HCT116 (cell line): ENCODE measurements at regions not wholly inside any gene's neighbourhood (a gene's known extent, or its start where the extent isn't known, plus 50 kb on each side); places are given as distances from the start of the nearest gene placed in this dataset.

Experiments used
- ATAC-seq: fragments of 200-7000 bp; cut with Tn5 transposase; 2 replicates; pipeline ENCODE4 v1.9.1; 2020; ENCODE audit warnings: mild to moderate bottlenecking, moderate library complexity
- BruUV-seq: library from RNA; stranded (reverse); fragments of 400-500 nt; replicated peaks from 2 replicates; lab custom pipeline; 2021; lab: Mats Ljungman, UMichigan
- CTCF ChIA-PET: fragments of 300-600 bp; sonication (Branson Sonifier 250); formaldehyde crosslinking; loops from one replicate; lab custom pipeline; 2021; ENCODE audit warnings: antibody characterized with exemption; lab: Charles Lee
- POLR2A ChIA-PET: fragments of 300-600, 350-600 bp; sonication (Branson Sonifier 250); formaldehyde crosslinking; loops from one replicate; lab custom pipeline; 2021; ENCODE audit warnings: antibody characterized with exemption; lab: Charles Lee
- RAD21 ChIA-PET, 2 experiments: fragments of 300-600 bp; sonication (Branson Sonifier 250); formaldehyde crosslinking; loops; one replicate each; lab custom pipeline; 2023; ENCODE audit warnings: low total read pairs in 2 of 2; ENCODE audit not compliant: uncharacterized antibody in 2 of 2, unreplicated experiment in 2 of 2, low non-redundant PET in 1 of 2; lab: Charles Lee
- DNase-seq: peaks from one replicate; pipeline ENCODE4 v3.0.0-alpha.2; 2010; ENCODE audit warnings: low read depth, low spot score
- H2AFZ ChIP-seq: fragments of 200-600 bp; shearing (Covaris generic), sonication (generic); 2 replicates; pipeline ENCODE4 v1.6.1; 2017; ENCODE audit warnings: low read depth, mixed run types, mixed read lengths, antibody characterized with exemption, low read length; ENCODE audit not compliant: poor library complexity, severe bottlenecking
- H3K27ac ChIP-seq: 2 replicates; pipeline ENCODE4 v1.5.1; 2012; ENCODE audit warnings: low read depth, low read length
- H3K27me3 ChIP-seq: fragments of 200-600 bp; sonication (generic); 2 replicates; pipeline ENCODE4 v1.6.1; 2016; ENCODE audit warnings: mixed run types, low read length, mixed read lengths; ENCODE audit not compliant: insufficient read depth
- H3K36me3 ChIP-seq, 2 experiments: fragments of 200-500 bp in 1 of 2; fragments of 200-600 bp in 1 of 2; sonication (Bioruptor generic) in 1 of 2; sonication (generic) in 1 of 2; 2 replicates each; pipeline versions ENCODE4 v1.5.1 to v1.6.1; 2014 to 2016; ENCODE audit warnings: low read length in 2 of 2, inconsistent platforms in 1 of 2, mixed read lengths in 1 of 2, mixed run types in 1 of 2; ENCODE audit not compliant: insufficient read depth in 2 of 2, control insufficient read depth in 1 of 2
- H3K4me1 ChIP-seq, 2 experiments: fragments of 200-600 bp in 1 of 2; sonication (generic) in 1 of 2; 2 replicates each; pipeline versions ENCODE4 v1.5.1 to v1.6.1; 2012 to 2017; ENCODE audit warnings: low read length in 2 of 2, inconsistent platforms in 1 of 2, mild to moderate bottlenecking in 1 of 2, mixed read lengths in 1 of 2, mixed run types in 1 of 2, moderate library complexity in 1 of 2; ENCODE audit not compliant: insufficient read depth in 2 of 2, control insufficient read depth in 1 of 2
- H3K4me2 ChIP-seq: fragments of 200-600 bp; sonication (generic); 2 replicates; pipeline ENCODE4 v1.6.1; 2017; ENCODE audit warnings: mixed run types, low read length, mixed read lengths
- H3K4me3 ChIP-seq, 2 experiments: fragments of 200-600 bp in 1 of 2; sonication (generic) in 1 of 2; replicated peaks in 1 of 2; 2 replicates each; pipeline ENCODE4 v1.5.1; 2011 to 2016; ENCODE audit warnings: low read length in 2 of 2, control low read depth in 1 of 2, low read depth in 1 of 2, mild to moderate bottlenecking in 1 of 2, mixed read lengths in 1 of 2, mixed run types in 1 of 2
- H3K79me2 ChIP-seq: fragments of 200-600 bp; sonication (generic); 2 replicates; pipeline ENCODE4 v1.6.1; 2017; ENCODE audit warnings: mild to moderate bottlenecking, mixed run types, low read length, moderate library complexity, mixed read lengths; ENCODE audit not compliant: insufficient read depth
- H3K9ac ChIP-seq: fragments of 200-600 bp; sonication (generic); 2 replicates; pipeline ENCODE4 v1.6.1; 2016; ENCODE audit warnings: low read length, mixed read lengths
- H3K9me2 ChIP-seq: fragments of 200-600 bp; sonication (generic), shearing (Covaris generic); 2 replicates; pipeline ENCODE4 v1.6.1; 2017; ENCODE audit warnings: mixed run types, mild to moderate bottlenecking, moderate library complexity; ENCODE audit not compliant: insufficient read depth
- H3K9me3 ChIP-seq, 2 experiments: fragments of 200-500 bp in 1 of 2; fragments of 200-600 bp in 1 of 2; sonication (Bioruptor generic) in 1 of 2; sonication (generic) in 1 of 2; 2 replicates each; pipeline ENCODE4 v1.6.1; 2014 to 2017; ENCODE audit warnings: low read length in 2 of 2, mixed read lengths in 2 of 2, inconsistent platforms in 1 of 2, low read depth in 1 of 2, mild to moderate bottlenecking in 1 of 2, mixed run types in 1 of 2, moderate library complexity in 1 of 2; ENCODE audit not compliant: control insufficient read depth in 1 of 2, insufficient read depth in 1 of 2
- H4K20me1 ChIP-seq: fragments of 200-600 bp; sonication (generic), shearing (Covaris generic); 2 replicates; pipeline ENCODE4 v1.6.1; 2017; ENCODE audit warnings: mixed run types, mild to moderate bottlenecking, moderate library complexity; ENCODE audit not compliant: insufficient read depth
- ATF3 ChIP-seq: IDR thresholded peaks from 2 replicates; pipeline ENCODE4 v1.6.1; 2012
- CBX3 ChIP-seq: IDR thresholded peaks from 2 replicates; pipeline ENCODE4 v1.6.1; 2012; ENCODE audit warnings: low read depth
- CEBPB ChIP-seq: IDR thresholded peaks from 2 replicates; pipeline ENCODE4 v1.6.1; 2012; ENCODE audit warnings: low read depth
- CTCF ChIP-seq, 3 experiments: fragments of 200-600 bp in 1 of 3; sonication (generic) in 1 of 3; IDR thresholded peaks in 2 of 3; conservative IDR thresholded peaks in 1 of 3; 2 replicates each; pipeline ENCODE4 v1.5.1; 2012 to 2017; ENCODE audit warnings: low read depth in 2 of 3, low read length in 2 of 3, antibody characterized with exemption in 1 of 3, borderline replicate concordance in 1 of 3, control low read depth in 1 of 3, mild to moderate bottlenecking in 1 of 3, mixed read lengths in 1 of 3, mixed run types in 1 of 3, moderate library complexity in 1 of 3; ENCODE audit not compliant: insufficient read depth in 1 of 3
- EGR1 ChIP-seq: IDR thresholded peaks from 2 replicates; pipeline ENCODE4 v1.6.1; 2012; ENCODE audit warnings: low read depth
- ELF1 ChIP-seq: IDR thresholded peaks from 2 replicates; pipeline ENCODE4 v1.6.1; 2012; ENCODE audit warnings: low read depth, borderline replicate concordance
- EZH2phosphoT487 ChIP-seq: fragments of 200-600 bp; IDR thresholded peaks from 2 replicates; pipeline ENCODE4 v1.6.1; 2018; ENCODE audit warnings: antibody characterized with exemption, borderline replicate concordance
- MAX ChIP-seq: IDR thresholded peaks from 2 replicates; pipeline ENCODE4 v1.6.1; 2012
- POLR2A ChIP-seq: IDR thresholded peaks from 2 replicates; pipeline ENCODE4 v1.7.0; 2011; ENCODE audit warnings: borderline replicate concordance; ENCODE audit not compliant: insufficient read depth, insufficient read length; ENCODE audit errors: extremely low read depth
- RAD21 ChIP-seq: IDR thresholded peaks from 2 replicates; pipeline ENCODE4 v1.6.1; 2012; ENCODE audit warnings: low read depth, mild to moderate bottlenecking
- REST ChIP-seq: IDR thresholded peaks from 2 replicates; pipeline ENCODE4 v1.6.1; 2012; ENCODE audit warnings: low read depth
- SP1 ChIP-seq: IDR thresholded peaks from 2 replicates; pipeline ENCODE4 v1.6.1; 2012; ENCODE audit warnings: low read depth
- SRF ChIP-seq: IDR thresholded peaks from 2 replicates; pipeline ENCODE4 v1.6.1; 2012; ENCODE audit warnings: low read depth
- TCF7L2 ChIP-seq: IDR thresholded peaks from 2 replicates; pipeline ENCODE4 v1.7.0; 2011; ENCODE audit warnings: borderline replicate concordance, inconsistent platforms; ENCODE audit not compliant: insufficient read depth, insufficient read length; ENCODE audit errors: extremely low read depth
- ZBTB33 ChIP-seq: IDR thresholded peaks from 2 replicates; pipeline ENCODE4 v1.6.1; 2011; ENCODE audit warnings: mild to moderate bottlenecking, low read length, moderate library complexity; ENCODE audit not compliant: insufficient replicate concordance; ENCODE audit errors: extremely low read depth
- ZFX ChIP-seq: fragments of 450-650 bp; IDR thresholded peaks from 2 replicates; pipeline ENCODE4 v1.6.1; 2017
- ZNF274 ChIP-seq: fragments of 200-500 bp; sonication (Bioruptor generic); IDR thresholded peaks from 2 replicates; pipeline ENCODE4 v1.6.1; 2014; ENCODE audit warnings: mild to moderate bottlenecking, low read depth, low read length, inconsistent platforms
- intact Hi-C: fragments of 100-400 bp; cut with micrococcal nuclease; formaldehyde crosslinking; loops from 2 replicates; pipeline ENCODE4 v1.10.0; 2022

- intact Hi-C loops, result no loop called here
- H3K9me2 ChIP-seq, result no peaks in the 10 kb centered on the region
Measured at GRCh38 chr1:118323246-118323645, 138.2 kb upstream of the SPAG17 start.

More at GRCh38 chr1:118323246-118323645, 138.2 kb upstream of the SPAG17 start:
- Histone ChIP-seq H3K9me3 (peaks cover 0 to 16% of the 10 kb centered on the region in 2 experiments; a peak in 1 of 4 replicates), H4K20me1 (no peaks in the 10 kb centered on the region), H3K79me2 (no peaks in the 10 kb centered on the region), H2AFZ (no peak overlapping the region), H3K27me3 (no peaks in the 10 kb centered on the region), H3K4me2 (no peak overlapping the region), H3K36me3 (no peaks in the 10 kb centered on the region), H3K4me3 (no peak overlapping the region), H3K4me1 (no peaks in the 10 kb centered on the region), H3K27ac (no peak overlapping the region), H3K9ac (no peak overlapping the region)
- CTCF ChIA-PET, result no interaction called here
- ATAC-seq, result no peak
- no TSS peak for BruUV-seq
- POLR2A ChIA-PET, result no interaction called here
- no peak for TF ChIP-seq EGR1
- no peak for TF ChIP-seq TCF7L2
- TF ChIP-seq ZBTB33, result no peak
- no peak for TF ChIP-seq ZNF274
- no peak for TF ChIP-seq ATF3
- no peak for TF ChIP-seq CEBPB
- no peak for TF ChIP-seq EZH2phosphoT487
- TF ChIP-seq POLR2A, result no peak
- no peak for TF ChIP-seq RAD21
- TF ChIP-seq CBX3, result no peak
- TF ChIP-seq CTCF (IDR thresholded peaks at IDR 0.05 in 2 of 3, conservative IDR thresholded peaks at IDR 0.05 in 1 of 3; ENCODE audit: borderline replicate concordance in 1 of 3, insufficient read depth in 1 of 3, low read depth in 2 of 3, low read length in 2 of 3), result no peak
- TF ChIP-seq ZFX, result no peak
- TF ChIP-seq ELF1, result no peak
- no peak for TF ChIP-seq MAX
- no peak for TF ChIP-seq SRF
- TF ChIP-seq REST, result no peak
- TF ChIP-seq SP1, result no peak
- no peak for DNase-seq
- RAD21 ChIA-PET, result no interaction called here
